GM12891 (cell line): ENCODE measurements at regions not wholly inside any gene's neighbourhood (a gene's known extent, or its start where the extent isn't known, plus 50 kb on each side); places are given as distances from the start of the nearest gene placed in this dataset.

ENCODE experiments used
- PAX5 ChIP-seq: IDR thresholded peaks from 2 replicates; pipeline ENCODE4 v1.6.1; 2011; ENCODE audit warnings: low read length, moderate library complexity, mild to moderate bottlenecking; ENCODE audit not compliant: insufficient read depth, severe bottlenecking
- POLR2A ChIP-seq: IDR thresholded peaks from 2 replicates; pipeline ENCODE4 v1.6.1; 2011; ENCODE audit warnings: low read depth, low read length, control low read depth
- POLR2AphosphoS5 ChIP-seq: IDR thresholded peaks from 2 replicates; pipeline ENCODE4 v1.6.1; 2011; ENCODE audit warnings: low read depth, low read length, control low read depth
- POU2F2 ChIP-seq: IDR thresholded peaks from 2 replicates; pipeline ENCODE4 v1.6.1; 2011; ENCODE audit warnings: low read depth, mild to moderate bottlenecking, control low read depth, low read length, moderate library complexity
- SPI1 ChIP-seq: IDR thresholded peaks from 2 replicates; pipeline ENCODE4 v1.6.1; 2011; ENCODE audit warnings: low read depth, low read length, control low read depth
- TAF1 ChIP-seq: IDR thresholded peaks from 2 replicates; pipeline ENCODE4 v1.6.1; 2011; ENCODE audit warnings: low read depth, low read length, control low read depth

DNA sequence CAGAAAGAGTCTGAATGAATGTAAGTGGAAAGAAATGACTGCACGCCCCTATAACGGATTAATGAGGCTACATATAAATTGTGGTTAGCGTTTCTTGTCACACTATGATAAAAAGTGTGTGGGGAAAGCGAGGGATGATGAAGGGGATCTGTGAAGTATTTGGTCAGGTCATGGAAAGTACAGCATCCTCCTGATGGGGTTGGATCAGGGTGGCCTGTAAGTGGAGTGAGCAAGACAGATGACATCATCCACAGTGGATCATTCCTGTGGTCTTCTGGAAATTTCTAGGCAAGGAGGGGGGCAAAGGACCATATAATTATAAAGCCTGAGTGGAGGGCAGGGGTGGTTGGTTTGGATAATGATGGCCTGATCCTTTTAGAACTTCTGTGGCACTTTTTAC lies 606.0 kb downstream of the INHBA start:
- TF ChIP-seq TAF1 (no peak), POLR2A (no peak), POLR2AphosphoS5 (no peak), PAX5 (no peak), SPI1 (no peak), POU2F2 (no peak)
